ENCODE measurements at regions not wholly inside any gene's neighbourhood (a gene's known extent, or its start where the extent isn't known, plus 50 kb on each side); places are given as distances from the start of the nearest gene placed in this dataset.

- TF ChIP-seq CTCF (conservative IDR thresholded peaks at IDR 0.05) = no peak
- TF ChIP-seq ZFX (IDR thresholded peaks at IDR 0.05) = no peak
These were observed 987.9 kb downstream of the NTRK3 start for GRCh38 chr15:87268675-87269074.

Data from C4-2B (cell line).